ENCODE measurements at regions not wholly inside any gene's neighbourhood (a gene's known extent, or its start where the extent isn't known, plus 50 kb on each side); places are given as distances from the start of the nearest gene placed in this dataset.

DNA sequence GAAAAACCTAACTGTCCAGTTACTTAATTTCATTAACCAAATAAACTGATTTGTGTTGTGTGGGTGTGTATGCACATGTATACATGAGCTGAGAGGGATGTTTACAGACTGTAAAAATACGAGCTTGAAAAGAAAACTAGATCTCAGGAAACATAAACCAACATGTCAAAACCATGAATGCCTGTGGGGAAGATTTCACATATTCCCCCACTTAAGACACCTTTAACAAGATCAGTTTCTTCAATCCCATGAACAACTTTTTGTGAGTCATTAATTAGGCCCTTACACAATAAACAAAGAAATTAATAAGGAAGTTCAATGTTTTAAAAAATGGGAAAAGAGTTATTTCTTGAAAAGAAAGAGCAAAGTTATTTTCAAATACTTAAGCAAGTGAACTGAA is 170.8 kb downstream of the ZNF674 start:
- Histone ChIP-seq H3K4me3 (no peak overlapping the region), H3K27ac (no peak overlapping the region), H3K9me3 (no peaks in the 10 kb centered on the region), H3K4me1 (no peaks in the 10 kb centered on the region), H3K27me3 (no peaks in the 10 kb centered on the region), H3K36me3 (no peaks in the 10 kb centered on the region)
- TF ChIP-seq, protein P1, sequence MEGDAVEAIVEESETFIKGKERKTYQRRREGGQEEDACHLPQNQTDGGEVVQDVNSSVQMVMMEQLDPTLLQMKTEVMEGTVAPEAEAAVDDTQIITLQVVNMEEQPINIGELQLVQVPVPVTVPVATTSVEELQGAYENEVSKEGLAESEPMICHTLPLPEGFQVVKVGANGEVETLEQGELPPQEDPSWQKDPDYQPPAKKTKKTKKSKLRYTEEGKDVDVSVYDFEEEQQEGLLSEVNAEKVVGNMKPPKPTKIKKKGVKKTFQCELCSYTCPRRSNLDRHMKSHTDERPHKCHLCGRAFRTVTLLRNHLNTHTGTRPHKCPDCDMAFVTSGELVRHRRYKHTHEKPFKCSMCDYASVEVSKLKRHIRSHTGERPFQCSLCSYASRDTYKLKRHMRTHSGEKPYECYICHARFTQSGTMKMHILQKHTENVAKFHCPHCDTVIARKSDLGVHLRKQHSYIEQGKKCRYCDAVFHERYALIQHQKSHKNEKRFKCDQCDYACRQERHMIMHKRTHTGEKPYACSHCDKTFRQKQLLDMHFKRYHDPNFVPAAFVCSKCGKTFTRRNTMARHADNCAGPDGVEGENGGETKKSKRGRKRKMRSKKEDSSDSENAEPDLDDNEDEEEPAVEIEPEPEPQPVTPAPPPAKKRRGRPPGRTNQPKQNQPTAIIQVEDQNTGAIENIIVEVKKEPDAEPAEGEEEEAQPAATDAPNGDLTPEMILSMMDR (IDR thresholded peaks at IDR 0.05) = no peak
- TF ChIP-seq POLR2A (IDR thresholded peaks at IDR 0.05) = no peak
- intact Hi-C loops (cut with DNase I; ENCODE audit: low total_unique reads) = no loop called here
- no peak for DNase-seq

GRCh38 chrX:46367491-46367890 is 177.7 kb downstream of the ZNF674 start:
- Histone ChIP-seq H3K36me3 (no peaks in the 10 kb centered on the region), H3K4me3 (no peak overlapping the region), H3K27me3 (no peaks in the 10 kb centered on the region), H3K4me1 (no peaks in the 10 kb centered on the region), H3K9me3 (no peaks in the 10 kb centered on the region), H3K27ac (no peak overlapping the region)
- intact Hi-C loops (cut with DNase I; ENCODE audit: low total_unique reads) = no loop called here
- no peak for DNase-seq
- TF ChIP-seq POLR2A (IDR thresholded peaks at IDR 0.05) = no peak
- TF ChIP-seq, protein P1 (IDR thresholded peaks at IDR 0.05) = no peak

DNA sequence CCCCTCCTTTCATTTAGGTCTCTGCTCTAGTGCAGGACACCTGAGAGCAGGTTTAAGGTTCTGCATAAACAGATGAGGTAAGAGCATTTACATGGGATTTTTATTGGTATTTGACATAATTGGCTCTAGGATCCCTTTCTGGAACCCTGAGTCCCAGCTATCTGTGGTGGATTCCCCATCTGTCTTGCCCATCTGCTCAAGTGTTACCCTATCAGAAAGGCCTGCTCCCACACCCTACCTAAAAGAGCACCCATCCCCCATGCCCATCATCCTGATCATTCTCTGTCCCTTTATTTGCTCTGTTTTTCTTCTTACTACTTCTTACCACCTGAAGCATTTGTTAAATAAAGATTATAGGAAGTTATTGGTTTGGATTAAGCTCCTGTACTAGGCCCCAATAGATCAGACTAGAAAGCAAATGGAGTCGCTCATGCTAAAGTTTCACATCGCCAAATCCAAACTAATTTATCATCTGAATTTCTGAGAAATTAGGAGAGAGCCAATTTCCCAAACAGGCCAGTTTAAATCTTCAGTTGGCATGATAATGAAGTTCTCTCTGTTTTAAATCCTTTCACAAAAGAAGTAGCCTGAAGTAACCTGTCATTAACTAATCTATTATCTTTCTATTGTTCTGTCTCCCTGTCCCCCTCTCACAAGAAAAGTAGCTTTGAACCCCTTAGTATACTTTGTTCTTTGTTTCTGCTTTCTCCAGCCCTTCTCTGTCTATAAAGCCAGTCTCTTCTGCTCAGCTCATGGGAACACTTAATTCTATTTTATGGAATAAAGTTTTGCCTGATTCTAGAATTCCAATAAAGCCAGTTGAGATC is 178.6 kb downstream of the ZNF674 start:
- DNase-seq = no peak
- no peak for TF ChIP-seq POLR2A (IDR thresholded peaks at IDR 0.05)
- TF ChIP-seq, protein P1 (IDR thresholded peaks at IDR 0.05) = no peak
- no peaks in the 10 kb centered on the region for H3K36me3 ChIP-seq

DNA sequence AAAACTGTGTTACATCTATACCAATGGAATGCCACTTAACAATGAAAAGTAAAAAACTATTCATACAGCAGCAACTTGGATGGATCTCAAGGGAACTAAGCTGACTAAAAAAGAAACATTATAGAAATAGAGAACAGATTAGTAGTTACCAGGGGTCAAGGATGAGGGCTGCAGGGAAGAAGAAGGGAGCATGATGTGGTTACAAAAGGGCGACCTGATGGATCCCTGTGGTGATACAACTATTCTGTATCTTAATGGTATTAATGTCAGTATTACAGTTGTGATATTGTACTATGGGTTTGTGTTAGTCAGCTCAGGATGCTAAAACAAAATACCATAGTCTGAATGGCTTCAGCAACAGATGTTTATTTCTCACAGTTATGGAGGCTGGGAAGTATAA is 190.7 kb downstream of the ZNF674 start:
- Histone ChIP-seq H3K4me3 (no peak overlapping the region), H3K36me3 (no peaks in the 10 kb centered on the region), H3K9me3 (no peaks in the 10 kb centered on the region), H3K27me3 (no peaks in the 10 kb centered on the region), H3K4me1 (no peaks in the 10 kb centered on the region), H3K27ac (no peak overlapping the region)
- no peak for DNase-seq
- intact Hi-C loops (cut with DNase I; ENCODE audit: low total_unique reads) = no loop called here
- TF ChIP-seq, protein P1 (IDR thresholded peaks at IDR 0.05) = no peak
- TF ChIP-seq POLR2A (IDR thresholded peaks at IDR 0.05) = no peak

More for the DNA sequence above, 178.6 kb downstream of the ZNF674 start:
- no peak overlapping the region for H3K4me3 ChIP-seq
- no peak overlapping the region for H3K27ac ChIP-seq
- H3K4me1 ChIP-seq = no peaks in the 10 kb centered on the region
- no peaks in the 10 kb centered on the region for H3K9me3 ChIP-seq
- H3K27me3 ChIP-seq = no peaks in the 10 kb centered on the region
- intact Hi-C loops (cut with DNase I; ENCODE audit: low total_unique reads) = no loop called here

DNA sequence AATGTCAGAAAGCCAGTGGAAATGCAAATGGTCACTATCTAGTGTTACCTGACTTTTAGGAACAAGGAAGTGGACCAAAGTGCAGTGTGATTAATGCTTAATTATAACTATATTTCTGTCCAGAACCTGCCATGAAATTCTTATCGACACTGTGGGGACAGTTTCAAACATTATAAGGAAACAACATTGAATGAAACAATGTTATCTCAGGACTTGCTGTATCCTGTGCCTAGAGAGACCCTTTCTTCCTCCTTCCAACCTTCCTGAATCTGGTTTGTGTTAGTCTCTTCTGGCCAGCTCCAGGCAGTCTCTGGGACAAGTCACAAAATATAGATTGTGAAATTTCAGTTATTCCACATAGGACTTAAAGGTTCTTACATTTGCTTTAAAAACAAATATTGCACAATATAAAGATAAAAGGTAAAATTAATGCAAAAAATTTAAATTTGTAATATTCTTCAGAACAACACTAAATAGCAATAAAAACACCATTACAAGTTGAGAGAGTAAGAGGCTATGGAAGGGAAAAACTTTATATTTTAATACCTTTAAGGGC is 203.4 kb downstream of the ZNF674 start:
- Histone ChIP-seq H3K36me3 (no peaks in the 10 kb centered on the region), H3K9me3 (no peaks in the 10 kb centered on the region), H3K27ac (no peak overlapping the region), H3K27me3 (no peaks in the 10 kb centered on the region), H3K4me3 (no peak overlapping the region), H3K4me1 (no peaks in the 10 kb centered on the region)
- no peak for TF ChIP-seq POLR2A (IDR thresholded peaks at IDR 0.05)
- TF ChIP-seq, protein P1 (IDR thresholded peaks at IDR 0.05) = no peak
- intact Hi-C loops (cut with DNase I; ENCODE audit: low total_unique reads) = no loop called here
- no peak for DNase-seq
